Smooth muscle cell (in vitro differentiated cells): ENCODE measurements at regions not wholly inside any gene's neighbourhood (a gene's known extent, or its start where the extent isn't known, plus 50 kb on each side); places are given as distances from the start of the nearest gene placed in this dataset.

Experiments
- DNase-seq: peaks from one replicate; lab custom pipeline; 2025; ENCODE audit not compliant: unreplicated experiment; lab: John Stamatoyannopoulos, UW
- H2AFZ ChIP-seq: fragments of 200-600 bp; sonication (generic); 2 replicates; pipeline ENCODE4 v1.6.0; 2016; ENCODE audit warnings: antibody characterized with exemption, low read depth, mild to moderate bottlenecking
- H3F3A ChIP-seq: fragments of 200-600 bp; sonication (generic); 2 replicates; pipeline ENCODE4 v1.6.0; 2017; ENCODE audit warnings: antibody characterized with exemption, low read depth
- H3K27ac ChIP-seq: fragments of 200-600 bp; sonication (generic); 2 replicates; pipeline ENCODE4 v1.5.1; 2016; ENCODE audit warnings: low read depth, mild to moderate bottlenecking
- H3K27me3 ChIP-seq: fragments of 200-600 bp; sonication (generic); 2 replicates; pipeline ENCODE4 v1.6.1; 2016; ENCODE audit warnings: low read depth, mild to moderate bottlenecking
- H3K36me3 ChIP-seq: fragments of 200-600 bp; sonication (generic); 2 replicates; pipeline ENCODE4 v1.5.1; 2016; ENCODE audit warnings: low read depth
- H3K4me1 ChIP-seq: fragments of 200-600 bp; sonication (generic); 2 replicates; pipeline ENCODE4 v1.5.1; 2016; ENCODE audit warnings: low read depth
- H3K4me2 ChIP-seq: fragments of 200-600 bp; sonication (generic); 2 replicates; pipeline ENCODE4 v1.6.0; 2016; ENCODE audit warnings: mild to moderate bottlenecking
- H3K4me3 ChIP-seq: fragments of 200-600 bp; sonication (generic); 2 replicates; pipeline ENCODE4 v1.5.1; 2016; ENCODE audit warnings: mild to moderate bottlenecking
- H3K79me2 ChIP-seq: fragments of 200-600 bp; sonication (generic); 2 replicates; pipeline ENCODE4 v1.6.0; 2016; ENCODE audit warnings: low read depth, mild to moderate bottlenecking
- H3K9ac ChIP-seq: fragments of 200-600 bp; sonication (generic); 2 replicates; pipeline ENCODE4 v1.6.0; 2016; ENCODE audit warnings: low read depth
- H3K9me3 ChIP-seq: fragments of 200-600 bp; sonication (generic); replicated peaks from 2 replicates; pipeline ENCODE4 v1.5.1; 2016; ENCODE audit warnings: low read depth
- H4K20me1 ChIP-seq: fragments of 200-600 bp; sonication (generic); 2 replicates; pipeline ENCODE4 v1.6.0; 2016; ENCODE audit warnings: low read depth
- WGBS: methylation state at CpG from one replicate; pipeline ENCODE4 v1.1.7; 2016; ENCODE audit warnings: low lambda C conversion rate; 5-methylcytosine and 5-hydroxymethylcytosine counted together
- TF ChIP-seq, protein P1 (sequence below): fragments of 200-600 bp; sonication (generic); IDR thresholded peaks from 2 replicates; pipeline ENCODE4 v1.5.1; 2017; ENCODE audit warnings: borderline replicate concordance, mild to moderate bottlenecking, antibody characterized with exemption; ENCODE audit not compliant: insufficient read depth, poor library complexity, severe bottlenecking

GRCh38 chr2:217735899-217736298 lies 266.9 kb downstream of the TNS1 start:
- no peaks in the 10 kb centered on the region for H3K36me3 ChIP-seq
- no peak overlapping the region for H3K4me3 ChIP-seq
- H3K27me3 ChIP-seq, result no peaks in the 10 kb centered on the region
- H3K9ac ChIP-seq, result no peak overlapping the region
- no peak overlapping the region for H3K4me2 ChIP-seq
- TF ChIP-seq, protein P1, sequence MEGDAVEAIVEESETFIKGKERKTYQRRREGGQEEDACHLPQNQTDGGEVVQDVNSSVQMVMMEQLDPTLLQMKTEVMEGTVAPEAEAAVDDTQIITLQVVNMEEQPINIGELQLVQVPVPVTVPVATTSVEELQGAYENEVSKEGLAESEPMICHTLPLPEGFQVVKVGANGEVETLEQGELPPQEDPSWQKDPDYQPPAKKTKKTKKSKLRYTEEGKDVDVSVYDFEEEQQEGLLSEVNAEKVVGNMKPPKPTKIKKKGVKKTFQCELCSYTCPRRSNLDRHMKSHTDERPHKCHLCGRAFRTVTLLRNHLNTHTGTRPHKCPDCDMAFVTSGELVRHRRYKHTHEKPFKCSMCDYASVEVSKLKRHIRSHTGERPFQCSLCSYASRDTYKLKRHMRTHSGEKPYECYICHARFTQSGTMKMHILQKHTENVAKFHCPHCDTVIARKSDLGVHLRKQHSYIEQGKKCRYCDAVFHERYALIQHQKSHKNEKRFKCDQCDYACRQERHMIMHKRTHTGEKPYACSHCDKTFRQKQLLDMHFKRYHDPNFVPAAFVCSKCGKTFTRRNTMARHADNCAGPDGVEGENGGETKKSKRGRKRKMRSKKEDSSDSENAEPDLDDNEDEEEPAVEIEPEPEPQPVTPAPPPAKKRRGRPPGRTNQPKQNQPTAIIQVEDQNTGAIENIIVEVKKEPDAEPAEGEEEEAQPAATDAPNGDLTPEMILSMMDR, result no peak
- 76% methylated on average over 3 of the region's 3 CpGs for WGBS
- DNase-seq, result no peak
- no peaks in the 10 kb centered on the region for H3F3A ChIP-seq
- H2AFZ ChIP-seq, result no peak overlapping the region
- H3K79me2 ChIP-seq, result no peaks in the 10 kb centered on the region
- H3K27ac ChIP-seq, result no peak overlapping the region
- no peaks in the 10 kb centered on the region for H4K20me1 ChIP-seq
- H3K4me1 ChIP-seq, result no peaks in the 10 kb centered on the region
- no peaks in the 10 kb centered on the region for H3K9me3 ChIP-seq

DNA sequence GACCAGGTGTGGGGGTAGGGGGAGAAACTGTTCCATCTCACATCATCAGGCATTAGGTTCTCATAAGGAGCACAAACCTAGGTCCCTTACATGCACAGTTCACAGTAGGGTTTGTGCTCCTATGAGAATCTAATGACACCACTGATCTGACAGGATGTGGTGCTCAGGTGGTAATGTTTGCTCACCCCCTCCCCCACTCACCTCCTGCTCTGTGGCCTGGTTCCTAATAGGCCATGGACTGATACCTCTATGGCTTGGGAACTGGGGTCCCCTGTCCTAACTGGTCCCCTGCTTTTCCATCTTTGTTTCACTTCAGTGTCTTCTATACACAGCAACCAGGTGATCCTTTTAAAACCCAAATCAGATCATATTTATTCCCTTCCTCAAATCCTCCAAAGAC lies 267.8 kb downstream of the TNS1 start:
- DNase-seq, result no peak
- Histone ChIP-seq H3K36me3 (no peaks in the 10 kb centered on the region), H3K4me2 (no peak overlapping the region), H3K27ac (no peak overlapping the region), H3K4me3 (no peak overlapping the region), H3K4me1 (no peaks in the 10 kb centered on the region), H2AFZ (no peak overlapping the region), H3K9me3 (no peaks in the 10 kb centered on the region), H3K27me3 (no peaks in the 10 kb centered on the region), H3K79me2 (no peaks in the 10 kb centered on the region), H3F3A (no peaks in the 10 kb centered on the region), H3K9ac (no peak overlapping the region), H4K20me1 (no peaks in the 10 kb centered on the region)
- TF ChIP-seq, protein P1, result no peak

DNA sequence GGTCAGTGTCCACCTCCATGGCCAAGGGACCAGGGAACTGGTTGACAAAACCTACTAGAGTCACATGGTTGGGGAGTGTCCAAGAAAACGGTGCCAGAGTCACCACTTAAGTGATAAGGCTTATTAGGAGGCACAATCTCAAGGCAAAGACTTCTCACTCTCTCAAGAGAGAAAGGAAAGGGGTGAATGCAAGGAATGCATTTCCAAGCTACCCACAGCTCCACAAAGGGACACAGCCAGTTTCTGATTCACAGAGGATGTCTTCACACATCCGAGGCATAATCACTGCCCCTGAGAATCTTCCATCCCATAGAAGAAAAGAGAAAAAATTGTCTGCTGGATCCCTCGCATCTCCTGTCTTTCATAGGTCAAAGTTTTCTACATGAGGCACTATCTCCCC lies 269.3 kb downstream of the TNS1 start:
- Histone ChIP-seq H3K9me3 (no peaks in the 10 kb centered on the region), H3K4me3 (no peak overlapping the region), H3K27me3 (no peaks in the 10 kb centered on the region), H4K20me1 (no peaks in the 10 kb centered on the region), H3K36me3 (no peaks in the 10 kb centered on the region), H3K4me2 (no peak overlapping the region), H3K79me2 (no peaks in the 10 kb centered on the region), H3K4me1 (no peaks in the 10 kb centered on the region), H3K9ac (no peak overlapping the region), H3K27ac (no peak overlapping the region), H3F3A (no peaks in the 10 kb centered on the region), H2AFZ (no peak overlapping the region)
- WGBS, result 70% methylated on average over 3 of the region's 3 CpGs
- DNase-seq, result no peak
- TF ChIP-seq, protein P1, result no peak

DNA sequence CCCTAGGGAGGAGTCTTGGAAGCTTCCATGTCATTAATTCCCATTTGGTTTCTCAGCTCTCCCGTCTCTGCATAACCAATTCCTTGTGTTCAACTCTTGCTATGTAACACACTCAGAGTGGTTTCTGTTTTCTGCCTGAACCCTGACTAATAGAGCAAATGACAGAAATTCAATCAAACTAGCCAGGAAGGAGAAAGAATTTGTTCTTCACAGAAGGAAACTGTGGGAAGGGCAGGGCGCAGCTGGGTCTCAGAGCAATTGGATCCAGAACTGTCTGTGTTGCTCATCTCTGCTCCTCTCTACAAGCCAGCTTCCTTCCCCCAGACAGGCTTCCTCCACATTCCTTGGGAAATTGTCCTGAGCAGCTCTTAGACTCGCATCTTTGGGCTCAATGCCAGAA lies 269.8 kb downstream of the TNS1 start:
- no peaks in the 10 kb centered on the region for H3K36me3 ChIP-seq
- H2AFZ ChIP-seq, result no peak overlapping the region
- WGBS, result 67% methylated on average over 3 of the region's 3 CpGs
- no peaks in the 10 kb centered on the region for H3K9me3 ChIP-seq
- H3K79me2 ChIP-seq, result no peaks in the 10 kb centered on the region
- no peak overlapping the region for H3K9ac ChIP-seq
- TF ChIP-seq, protein P1, result no peak
- H3K27me3 ChIP-seq, result no peaks in the 10 kb centered on the region
- H3K4me2 ChIP-seq, result no peak overlapping the region
- H4K20me1 ChIP-seq, result no peaks in the 10 kb centered on the region
- no peaks in the 10 kb centered on the region for H3F3A ChIP-seq
- no peak overlapping the region for H3K4me3 ChIP-seq
- no peak overlapping the region for H3K27ac ChIP-seq
- no peaks in the 10 kb centered on the region for H3K4me1 ChIP-seq
- no peak for DNase-seq
